HCT116 (cell line): ENCODE measurements at regions not wholly inside any gene's neighbourhood (a gene's known extent, or its start where the extent isn't known, plus 50 kb on each side); places are given as distances from the start of the nearest gene placed in this dataset.

ENCODE experiments used
- ATAC-seq: fragments of 200-7000 bp; cut with Tn5 transposase; 2 replicates; pipeline ENCODE4 v1.9.1; 2020; ENCODE audit warnings: mild to moderate bottlenecking, moderate library complexity
- BruUV-seq: library from RNA; stranded (reverse); fragments of 400-500 nt; replicated peaks from 2 replicates; lab custom pipeline; 2021; lab: Mats Ljungman, UMichigan
- CTCF ChIA-PET: fragments of 300-600 bp; sonication (Branson Sonifier 250); formaldehyde crosslinking; loops from one replicate; lab custom pipeline; 2021; ENCODE audit warnings: antibody characterized with exemption; lab: Charles Lee
- POLR2A ChIA-PET: fragments of 300-600, 350-600 bp; sonication (Branson Sonifier 250); formaldehyde crosslinking; loops from one replicate; lab custom pipeline; 2021; ENCODE audit warnings: antibody characterized with exemption; lab: Charles Lee
- RAD21 ChIA-PET, 2 experiments: fragments of 300-600 bp; sonication (Branson Sonifier 250); formaldehyde crosslinking; loops; one replicate each; lab custom pipeline; 2023; ENCODE audit warnings: low total read pairs in 2 of 2; ENCODE audit not compliant: uncharacterized antibody in 2 of 2, unreplicated experiment in 2 of 2, low non-redundant PET in 1 of 2; lab: Charles Lee
- DNase-seq: peaks from one replicate; pipeline ENCODE4 v3.0.0-alpha.2; 2010; ENCODE audit warnings: low read depth, low spot score
- H2AFZ ChIP-seq: fragments of 200-600 bp; shearing (Covaris generic), sonication (generic); 2 replicates; pipeline ENCODE4 v1.6.1; 2017; ENCODE audit warnings: low read depth, mixed run types, mixed read lengths, antibody characterized with exemption, low read length; ENCODE audit not compliant: poor library complexity, severe bottlenecking
- H3K27ac ChIP-seq: 2 replicates; pipeline ENCODE4 v1.5.1; 2012; ENCODE audit warnings: low read depth, low read length
- H3K27me3 ChIP-seq: fragments of 200-600 bp; sonication (generic); 2 replicates; pipeline ENCODE4 v1.6.1; 2016; ENCODE audit warnings: mixed run types, low read length, mixed read lengths; ENCODE audit not compliant: insufficient read depth
- H3K36me3 ChIP-seq, 2 experiments: fragments of 200-500 bp in 1 of 2; fragments of 200-600 bp in 1 of 2; sonication (Bioruptor generic) in 1 of 2; sonication (generic) in 1 of 2; 2 replicates each; pipeline versions ENCODE4 v1.5.1 to v1.6.1; 2014 to 2016; ENCODE audit warnings: low read length in 2 of 2, inconsistent platforms in 1 of 2, mixed read lengths in 1 of 2, mixed run types in 1 of 2; ENCODE audit not compliant: insufficient read depth in 2 of 2, control insufficient read depth in 1 of 2
- H3K4me1 ChIP-seq, 2 experiments: fragments of 200-600 bp in 1 of 2; sonication (generic) in 1 of 2; 2 replicates each; pipeline versions ENCODE4 v1.5.1 to v1.6.1; 2012 to 2017; ENCODE audit warnings: low read length in 2 of 2, inconsistent platforms in 1 of 2, mild to moderate bottlenecking in 1 of 2, mixed read lengths in 1 of 2, mixed run types in 1 of 2, moderate library complexity in 1 of 2; ENCODE audit not compliant: insufficient read depth in 2 of 2, control insufficient read depth in 1 of 2
- H3K4me2 ChIP-seq: fragments of 200-600 bp; sonication (generic); 2 replicates; pipeline ENCODE4 v1.6.1; 2017; ENCODE audit warnings: mixed run types, low read length, mixed read lengths
- H3K4me3 ChIP-seq, 2 experiments: fragments of 200-600 bp in 1 of 2; sonication (generic) in 1 of 2; replicated peaks in 1 of 2; 2 replicates each; pipeline ENCODE4 v1.5.1; 2011 to 2016; ENCODE audit warnings: low read length in 2 of 2, control low read depth in 1 of 2, low read depth in 1 of 2, mild to moderate bottlenecking in 1 of 2, mixed read lengths in 1 of 2, mixed run types in 1 of 2
- H3K79me2 ChIP-seq: fragments of 200-600 bp; sonication (generic); 2 replicates; pipeline ENCODE4 v1.6.1; 2017; ENCODE audit warnings: mild to moderate bottlenecking, mixed run types, low read length, moderate library complexity, mixed read lengths; ENCODE audit not compliant: insufficient read depth
- H3K9ac ChIP-seq: fragments of 200-600 bp; sonication (generic); 2 replicates; pipeline ENCODE4 v1.6.1; 2016; ENCODE audit warnings: low read length, mixed read lengths
- H3K9me2 ChIP-seq: fragments of 200-600 bp; sonication (generic), shearing (Covaris generic); 2 replicates; pipeline ENCODE4 v1.6.1; 2017; ENCODE audit warnings: mixed run types, mild to moderate bottlenecking, moderate library complexity; ENCODE audit not compliant: insufficient read depth
- H3K9me3 ChIP-seq, 2 experiments: fragments of 200-500 bp in 1 of 2; fragments of 200-600 bp in 1 of 2; sonication (Bioruptor generic) in 1 of 2; sonication (generic) in 1 of 2; 2 replicates each; pipeline ENCODE4 v1.6.1; 2014 to 2017; ENCODE audit warnings: low read length in 2 of 2, mixed read lengths in 2 of 2, inconsistent platforms in 1 of 2, low read depth in 1 of 2, mild to moderate bottlenecking in 1 of 2, mixed run types in 1 of 2, moderate library complexity in 1 of 2; ENCODE audit not compliant: control insufficient read depth in 1 of 2, insufficient read depth in 1 of 2
- H4K20me1 ChIP-seq: fragments of 200-600 bp; sonication (generic), shearing (Covaris generic); 2 replicates; pipeline ENCODE4 v1.6.1; 2017; ENCODE audit warnings: mixed run types, mild to moderate bottlenecking, moderate library complexity; ENCODE audit not compliant: insufficient read depth
- CBX3 ChIP-seq: IDR thresholded peaks from 2 replicates; pipeline ENCODE4 v1.6.1; 2012; ENCODE audit warnings: low read depth
- CEBPB ChIP-seq: IDR thresholded peaks from 2 replicates; pipeline ENCODE4 v1.6.1; 2012; ENCODE audit warnings: low read depth
- ELF1 ChIP-seq: IDR thresholded peaks from 2 replicates; pipeline ENCODE4 v1.6.1; 2012; ENCODE audit warnings: low read depth, borderline replicate concordance
- JUND ChIP-seq: IDR thresholded peaks from 2 replicates; pipeline ENCODE4 v1.6.1; 2012
- POLR2A ChIP-seq: IDR thresholded peaks from 2 replicates; pipeline ENCODE4 v1.7.0; 2011; ENCODE audit warnings: borderline replicate concordance; ENCODE audit not compliant: insufficient read depth, insufficient read length; ENCODE audit errors: extremely low read depth
- POLR2AphosphoS5 ChIP-seq: IDR thresholded peaks from 2 replicates; pipeline ENCODE4 v1.6.1; 2011; ENCODE audit warnings: mild to moderate bottlenecking, low read depth, low read length, moderate library complexity
- SIN3A ChIP-seq: IDR thresholded peaks from 2 replicates; pipeline ENCODE4 v1.6.1; 2012; ENCODE audit warnings: low read depth
- TCF7L2 ChIP-seq: IDR thresholded peaks from 2 replicates; pipeline ENCODE4 v1.7.0; 2011; ENCODE audit warnings: borderline replicate concordance, inconsistent platforms; ENCODE audit not compliant: insufficient read depth, insufficient read length; ENCODE audit errors: extremely low read depth
- YY1 ChIP-seq: IDR thresholded peaks from 2 replicates; pipeline ENCODE4 v1.6.1; 2011; ENCODE audit warnings: low read length, low read depth, moderate library complexity, mild to moderate bottlenecking; ENCODE audit not compliant: insufficient replicate concordance; ENCODE audit errors: extremely low read depth
- ZFX ChIP-seq: fragments of 450-650 bp; IDR thresholded peaks from 2 replicates; pipeline ENCODE4 v1.6.1; 2017
- ZNF274 ChIP-seq: fragments of 200-500 bp; sonication (Bioruptor generic); IDR thresholded peaks from 2 replicates; pipeline ENCODE4 v1.6.1; 2014; ENCODE audit warnings: mild to moderate bottlenecking, low read depth, low read length, inconsistent platforms
- intact Hi-C: fragments of 100-400 bp; cut with micrococcal nuclease; formaldehyde crosslinking; loops from 2 replicates; pipeline ENCODE4 v1.10.0; 2022
- TF ChIP-seq, protein P1 (sequence below), 3 experiments: fragments of 200-600 bp in 1 of 3; sonication (generic) in 1 of 3; IDR thresholded peaks in 2 of 3; conservative IDR thresholded peaks in 1 of 3; 2 replicates each; pipeline ENCODE4 v1.5.1; 2012 to 2017; ENCODE audit warnings: low read depth in 2 of 3, low read length in 2 of 3, antibody characterized with exemption in 1 of 3, borderline replicate concordance in 1 of 3, control low read depth in 1 of 3, mild to moderate bottlenecking in 1 of 3, mixed read lengths in 1 of 3, mixed run types in 1 of 3, moderate library complexity in 1 of 3; ENCODE audit not compliant: insufficient read depth in 1 of 3
- TF ChIP-seq, protein P2 (sequence below): IDR thresholded peaks from 2 replicates; pipeline ENCODE4 v1.6.1; 2011; ENCODE audit warnings: mild to moderate bottlenecking, low read length, moderate library complexity; ENCODE audit not compliant: insufficient replicate concordance; ENCODE audit errors: extremely low read depth

DNA sequence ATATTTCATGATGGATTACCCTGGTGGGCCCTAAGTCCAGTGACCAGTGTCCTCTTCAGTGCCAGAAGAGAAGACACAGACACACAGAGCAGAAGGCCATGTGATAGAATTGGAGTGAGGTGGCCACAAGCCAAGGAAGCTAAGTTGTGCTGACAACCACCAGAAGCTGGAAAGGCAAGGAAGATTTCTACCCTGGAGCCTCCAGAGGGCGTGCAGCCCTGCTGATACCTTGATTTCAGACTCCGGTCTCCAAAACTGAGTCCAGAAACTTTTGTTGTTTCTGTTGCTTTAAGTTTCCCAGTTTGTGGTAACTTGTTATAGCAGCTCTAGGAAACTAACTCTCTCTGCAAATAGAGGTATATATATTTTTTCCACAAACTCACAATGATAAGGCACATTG, 396.6 kb upstream of the ASIC2 start:
- Histone ChIP-seq H3K36me3 (no peaks in the 10 kb centered on the region), H2AFZ (no peak overlapping the region), H3K9me2 (no peaks in the 10 kb centered on the region), H3K79me2 (no peaks in the 10 kb centered on the region), H4K20me1 (no peaks in the 10 kb centered on the region), H3K4me2 (no peak overlapping the region), H3K4me3 (no peak overlapping the region), H3K9ac (no peak overlapping the region), H3K9me3 (peaks cover 0 to 3% of the 10 kb centered on the region in 2 experiments; a peak in 1 of 4 replicates), H3K4me1 (no peaks in the 10 kb centered on the region), H3K27me3 (no peaks in the 10 kb centered on the region), H3K27ac (no peak overlapping the region)
- ATAC-seq (no peak), DNase-seq (no peak)
- POLR2A ChIA-PET, result no interaction called here
- no TSS peak for BruUV-seq
- RAD21 ChIA-PET, result no interaction called here
- TF ChIP-seq CEBPB, result no peak
- no peak for TF ChIP-seq TCF7L2
- TF ChIP-seq, protein P1, sequence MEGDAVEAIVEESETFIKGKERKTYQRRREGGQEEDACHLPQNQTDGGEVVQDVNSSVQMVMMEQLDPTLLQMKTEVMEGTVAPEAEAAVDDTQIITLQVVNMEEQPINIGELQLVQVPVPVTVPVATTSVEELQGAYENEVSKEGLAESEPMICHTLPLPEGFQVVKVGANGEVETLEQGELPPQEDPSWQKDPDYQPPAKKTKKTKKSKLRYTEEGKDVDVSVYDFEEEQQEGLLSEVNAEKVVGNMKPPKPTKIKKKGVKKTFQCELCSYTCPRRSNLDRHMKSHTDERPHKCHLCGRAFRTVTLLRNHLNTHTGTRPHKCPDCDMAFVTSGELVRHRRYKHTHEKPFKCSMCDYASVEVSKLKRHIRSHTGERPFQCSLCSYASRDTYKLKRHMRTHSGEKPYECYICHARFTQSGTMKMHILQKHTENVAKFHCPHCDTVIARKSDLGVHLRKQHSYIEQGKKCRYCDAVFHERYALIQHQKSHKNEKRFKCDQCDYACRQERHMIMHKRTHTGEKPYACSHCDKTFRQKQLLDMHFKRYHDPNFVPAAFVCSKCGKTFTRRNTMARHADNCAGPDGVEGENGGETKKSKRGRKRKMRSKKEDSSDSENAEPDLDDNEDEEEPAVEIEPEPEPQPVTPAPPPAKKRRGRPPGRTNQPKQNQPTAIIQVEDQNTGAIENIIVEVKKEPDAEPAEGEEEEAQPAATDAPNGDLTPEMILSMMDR (IDR thresholded peaks at IDR 0.05 in 2 of 3, conservative IDR thresholded peaks at IDR 0.05 in 1 of 3; ENCODE audit: borderline replicate concordance in 1 of 3, insufficient read depth in 1 of 3, low read depth in 2 of 3, low read length in 2 of 3), result no peak
- no peak for TF ChIP-seq CBX3
- no peak for TF ChIP-seq ELF1
- no peak for TF ChIP-seq JUND
- no peak for TF ChIP-seq POLR2A
- no peak for TF ChIP-seq ZFX
- TF ChIP-seq ZNF274, result no peak
- TF ChIP-seq, protein P2, sequence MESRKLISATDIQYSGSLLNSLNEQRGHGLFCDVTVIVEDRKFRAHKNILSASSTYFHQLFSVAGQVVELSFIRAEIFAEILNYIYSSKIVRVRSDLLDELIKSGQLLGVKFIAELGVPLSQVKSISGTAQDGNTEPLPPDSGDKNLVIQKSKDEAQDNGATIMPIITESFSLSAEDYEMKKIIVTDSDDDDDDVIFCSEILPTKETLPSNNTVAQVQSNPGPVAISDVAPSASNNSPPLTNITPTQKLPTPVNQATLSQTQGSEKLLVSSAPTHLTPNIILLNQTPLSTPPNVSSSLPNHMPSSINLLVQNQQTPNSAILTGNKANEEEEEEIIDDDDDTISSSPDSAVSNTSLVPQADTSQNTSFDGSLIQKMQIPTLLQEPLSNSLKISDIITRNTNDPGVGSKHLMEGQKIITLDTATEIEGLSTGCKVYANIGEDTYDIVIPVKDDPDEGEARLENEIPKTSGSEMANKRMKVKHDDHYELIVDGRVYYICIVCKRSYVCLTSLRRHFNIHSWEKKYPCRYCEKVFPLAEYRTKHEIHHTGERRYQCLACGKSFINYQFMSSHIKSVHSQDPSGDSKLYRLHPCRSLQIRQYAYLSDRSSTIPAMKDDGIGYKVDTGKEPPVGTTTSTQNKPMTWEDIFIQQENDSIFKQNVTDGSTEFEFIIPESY, result no peak
- no peak for TF ChIP-seq POLR2AphosphoS5
- TF ChIP-seq SIN3A, result no peak
- TF ChIP-seq YY1, result no peak
- intact Hi-C loops, result no loop called here
- CTCF ChIA-PET, result interaction anchor here (0.8 kb wide), 1 partner anchor 347 kb away, joined by 4 read pairs; no protein-coding TSS in a partner anchor
